ENCODE measurements at regions not wholly inside any gene's neighbourhood (a gene's known extent, or its start where the extent isn't known, plus 50 kb on each side); places are given as distances from the start of the nearest gene placed in this dataset.

GRCh38 chr4:114076899-114077570 is 97.6 kb upstream of the ARSJ start:
- 81 to 100% methylated on average over 1 of the region's 1 CpG for WGBS, 2 donors
- ATAC-seq (ENCODE audit: low FRiP score in 2 of 2) = no peak
- no peak for TF ChIP-seq POLR2A (IDR thresholded peaks at IDR 0.05)
- TF ChIP-seq POLR2AphosphoS5 (IDR thresholded peaks at IDR 0.05) = no peak
- TF ChIP-seq, protein P1, sequence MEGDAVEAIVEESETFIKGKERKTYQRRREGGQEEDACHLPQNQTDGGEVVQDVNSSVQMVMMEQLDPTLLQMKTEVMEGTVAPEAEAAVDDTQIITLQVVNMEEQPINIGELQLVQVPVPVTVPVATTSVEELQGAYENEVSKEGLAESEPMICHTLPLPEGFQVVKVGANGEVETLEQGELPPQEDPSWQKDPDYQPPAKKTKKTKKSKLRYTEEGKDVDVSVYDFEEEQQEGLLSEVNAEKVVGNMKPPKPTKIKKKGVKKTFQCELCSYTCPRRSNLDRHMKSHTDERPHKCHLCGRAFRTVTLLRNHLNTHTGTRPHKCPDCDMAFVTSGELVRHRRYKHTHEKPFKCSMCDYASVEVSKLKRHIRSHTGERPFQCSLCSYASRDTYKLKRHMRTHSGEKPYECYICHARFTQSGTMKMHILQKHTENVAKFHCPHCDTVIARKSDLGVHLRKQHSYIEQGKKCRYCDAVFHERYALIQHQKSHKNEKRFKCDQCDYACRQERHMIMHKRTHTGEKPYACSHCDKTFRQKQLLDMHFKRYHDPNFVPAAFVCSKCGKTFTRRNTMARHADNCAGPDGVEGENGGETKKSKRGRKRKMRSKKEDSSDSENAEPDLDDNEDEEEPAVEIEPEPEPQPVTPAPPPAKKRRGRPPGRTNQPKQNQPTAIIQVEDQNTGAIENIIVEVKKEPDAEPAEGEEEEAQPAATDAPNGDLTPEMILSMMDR (IDR thresholded peaks at IDR 0.05) = no peak
- TF ChIP-seq EP300 (IDR thresholded peaks at IDR 0.05) = no peak
- no peak for DNase-seq
- H3K4me1 ChIP-seq = no peaks in the 10 kb centered on the region
- no peaks in the 10 kb centered on the region for H3K27me3 ChIP-seq
- H3K36me3 ChIP-seq = no peaks in the 10 kb centered on the region
- no peak overlapping the region for H3K27ac ChIP-seq
- no peak overlapping the region for H3K4me3 ChIP-seq
- H3K9me3 ChIP-seq = no peaks in the 10 kb centered on the region

- Histone ChIP-seq H3K4me1 (no peaks in the 10 kb centered on the region), H3K9me3 (no peaks in the 10 kb centered on the region), H3K27me3 (no peaks in the 10 kb centered on the region), H3K4me3 (no peak overlapping the region), H3K27ac (no peak overlapping the region), H3K36me3 (no peaks in the 10 kb centered on the region)
- TF ChIP-seq POLR2A (IDR thresholded peaks at IDR 0.05) = no peak
- no peak for TF ChIP-seq EP300 (IDR thresholded peaks at IDR 0.05)
- TF ChIP-seq POLR2AphosphoS5 (IDR thresholded peaks at IDR 0.05) = no peak
- TF ChIP-seq, protein P1 (IDR thresholded peaks at IDR 0.05) = no peak
- peak in 1 of 2 donors; percentile 81 for ATAC-seq (ENCODE audit: low FRiP score in 2 of 2)
- no peak for DNase-seq
Measured at GRCh38 chr4:114077610-114078009, 98.2 kb upstream of the ARSJ start.

DNA sequence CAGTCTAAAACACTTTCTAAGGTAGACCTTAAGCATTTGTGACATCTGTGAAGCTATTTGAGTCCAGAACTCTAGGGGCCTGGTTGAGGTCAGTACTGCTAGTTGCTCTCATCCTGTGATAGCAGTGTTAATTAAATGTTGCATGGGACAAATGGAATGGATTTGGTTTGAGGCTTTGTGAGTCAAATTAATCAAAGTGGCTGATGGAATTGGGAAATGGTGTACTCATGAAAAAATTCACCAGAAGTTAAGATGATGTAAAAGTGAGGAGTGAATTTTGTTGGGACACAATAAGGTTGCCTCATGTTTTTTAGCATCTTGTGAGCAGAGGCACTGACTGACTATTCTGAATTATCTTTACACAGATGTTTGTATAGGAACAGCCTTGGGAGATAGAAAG is 99.2 kb upstream of the ARSJ start:
- no peaks in the 10 kb centered on the region for H3K4me1 ChIP-seq
- no peak for TF ChIP-seq POLR2AphosphoS5 (IDR thresholded peaks at IDR 0.05)
- TF ChIP-seq, protein P1 (IDR thresholded peaks at IDR 0.05) = no peak
- TF ChIP-seq EP300 (IDR thresholded peaks at IDR 0.05) = no peak
- no peak for TF ChIP-seq POLR2A (IDR thresholded peaks at IDR 0.05)
- no peaks in the 10 kb centered on the region for H3K27me3 ChIP-seq
- H3K9me3 ChIP-seq = no peaks in the 10 kb centered on the region
- no peak overlapping the region for H3K27ac ChIP-seq
- H3K4me3 ChIP-seq = no peak overlapping the region
- DNase-seq = no peak
- no peaks in the 10 kb centered on the region for H3K36me3 ChIP-seq
- ATAC-seq (ENCODE audit: low FRiP score in 2 of 2) = no peak

GRCh38 chr4:114081783-114082182 is 102.3 kb upstream of the ARSJ start:
- Histone ChIP-seq H3K36me3 (no peaks in the 10 kb centered on the region), H3K4me3 (no peak overlapping the region), H3K9me3 (no peaks in the 10 kb centered on the region), H3K27me3 (no peaks in the 10 kb centered on the region), H3K27ac (no peak overlapping the region), H3K4me1 (no peaks in the 10 kb centered on the region)
- ATAC-seq (ENCODE audit: low FRiP score in 2 of 2) (no peak), DNase-seq (no peak)
- TF ChIP-seq, protein P1 (IDR thresholded peaks at IDR 0.05) = no peak
- no peak for TF ChIP-seq POLR2AphosphoS5 (IDR thresholded peaks at IDR 0.05)
- TF ChIP-seq EP300 (IDR thresholded peaks at IDR 0.05) = no peak
- no peak for TF ChIP-seq POLR2A (IDR thresholded peaks at IDR 0.05)

DNA sequence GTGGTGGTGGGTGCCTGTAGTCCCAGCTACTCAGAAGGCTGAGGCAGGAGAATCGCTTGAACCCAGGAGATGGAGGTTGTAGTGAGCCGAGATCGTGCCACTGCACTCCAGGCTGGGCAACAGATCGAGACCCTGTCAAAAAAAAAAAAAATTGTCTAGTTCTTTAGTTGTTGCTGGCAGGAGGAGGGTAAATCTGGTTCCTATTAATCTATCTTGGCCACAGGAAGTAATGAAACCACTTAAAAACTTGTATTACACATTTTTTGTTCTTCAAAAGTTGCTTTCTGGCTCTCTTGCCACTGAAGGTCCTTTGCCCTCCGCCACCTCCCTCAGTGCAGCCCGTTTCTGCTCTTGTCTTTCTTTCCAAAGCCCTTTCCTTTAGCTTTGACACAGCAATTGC is 102.9 kb upstream of the ARSJ start:
- DNase-seq (no peak), ATAC-seq (ENCODE audit: low FRiP score in 2 of 2) (no peak)
- 84 to 87% methylated on average over 6 of the region's 6 CpGs for WGBS, 2 donors
- H3K4me3 ChIP-seq = no peak overlapping the region
- no peaks in the 10 kb centered on the region for H3K4me1 ChIP-seq
- H3K27me3 ChIP-seq = no peaks in the 10 kb centered on the region
- no peaks in the 10 kb centered on the region for H3K9me3 ChIP-seq
- TF ChIP-seq EP300 (IDR thresholded peaks at IDR 0.05) (no peak), POLR2A (IDR thresholded peaks at IDR 0.05) (no peak), POLR2AphosphoS5 (IDR thresholded peaks at IDR 0.05) (no peak)
- TF ChIP-seq, protein P1 (IDR thresholded peaks at IDR 0.05) = no peak
- no peak overlapping the region for H3K27ac ChIP-seq
- no peaks in the 10 kb centered on the region for H3K36me3 ChIP-seq

Data from upper lobe of left lung (tissue), 6 donors.